Small intestine (tissue), 7 donors: ENCODE measurements at regions not wholly inside any gene's neighbourhood (a gene's known extent, or its start where the extent isn't known, plus 50 kb on each side); places are given as distances from the start of the nearest gene placed in this dataset.

Experiments
- DNase-seq, 2 donors: peaks; one replicate each; pipeline versions ENCODE4 v3.0.0 to v3.0.0-alpha.2; 2013
- FAIRE-seq: peaks from 2 replicates; lab custom pipeline; 2012; peaks lifted over from hg19 to GRCh38; lab: Jason Lieb, UNC
- H3K27ac ChIP-seq, 3 donors: one replicate each; pipeline ENCODE4 v1.5.1; 2013; ENCODE audit warnings: low read length in 2 of 3, mild to moderate bottlenecking in 2 of 3, control low read depth in 1 of 3, inconsistent platforms in 1 of 3, low read depth in 1 of 3, moderate library complexity in 1 of 3
- H3K27me3 ChIP-seq, 3 donors: one replicate each; pipeline ENCODE4 v1.6.1; 2013; ENCODE audit warnings: low read length in 3 of 3, inconsistent platforms in 1 of 3; ENCODE audit not compliant: control insufficient read depth in 3 of 3, insufficient read depth in 3 of 3
- H3K36me3 ChIP-seq, 3 donors: one replicate each; pipeline ENCODE4 v1.6.1; 2013; ENCODE audit warnings: low read length in 3 of 3, inconsistent platforms in 1 of 3, low read depth in 1 of 3, mild to moderate bottlenecking in 1 of 3, moderate library complexity in 1 of 3; ENCODE audit not compliant: control insufficient read depth in 3 of 3, insufficient read depth in 2 of 3
- H3K4me1 ChIP-seq, 3 donors: one replicate each; pipeline ENCODE4 v1.6.1; 2013; ENCODE audit warnings: low read length in 2 of 3, inconsistent platforms in 1 of 3, low read depth in 1 of 3, mild to moderate bottlenecking in 1 of 3, moderate library complexity in 1 of 3; ENCODE audit not compliant: control insufficient read depth in 3 of 3, insufficient read depth in 2 of 3
- H3K4me3 ChIP-seq, 3 donors: one replicate each; pipeline ENCODE4 v1.5.1; 2013; ENCODE audit warnings: low read length in 3 of 3, control low read depth in 1 of 3, inconsistent platforms in 1 of 3, low read depth in 1 of 3, mild to moderate bottlenecking in 1 of 3, moderate library complexity in 1 of 3
- H3K9me3 ChIP-seq, 2 donors: one replicate each; pipeline ENCODE4 v1.6.1; 2013; ENCODE audit warnings: low read depth in 1 of 2, low read length in 1 of 2; ENCODE audit not compliant: control insufficient read depth in 2 of 2, insufficient read depth in 1 of 2
- WGBS, 3 donors: extraction: QIAGEN DNeasy Blood & Tissue Kit; methylation state at CpG; one replicate each; pipeline ENCODE4 v1.1.7; 2013; 5-methylcytosine and 5-hydroxymethylcytosine counted together
- donor health status: healthy with polysubstance abuse.
- donor health status: control.
- donor health status: control.
- donor health status: Bipolar disorder and iron deficiency.
- donor health status: healthy.

GRCh38 chr11:33620423-33621171 is 80.0 kb downstream of the C11orf91 start:
- DNase-seq = no peak
- FAIRE-seq = no peak
- H3K27me3 ChIP-seq = no peaks in the 10 kb centered on the region
- H3K36me3 ChIP-seq = no peaks in the 10 kb centered on the region
- no peaks in the 10 kb centered on the region for H3K9me3 ChIP-seq
- H3K4me3 ChIP-seq = no peak overlapping the region
- no peaks in the 10 kb centered on the region for H3K4me1 ChIP-seq
- 82 to 91% (median 86%) methylated on average over 6 of the region's 6 CpGs for WGBS, 3 donors
- H3K27ac ChIP-seq = no peak overlapping the region

- Histone ChIP-seq H3K27me3 (no peaks in the 10 kb centered on the region), H3K9me3 (no peaks in the 10 kb centered on the region), H3K4me1 (no peaks in the 10 kb centered on the region), H3K36me3 (no peaks in the 10 kb centered on the region), H3K27ac (no peak overlapping the region), H3K4me3 (no peak overlapping the region)
- 80 to 86% (median 83%) methylated on average over 7 of the region's 7 CpGs for WGBS, 3 donors
- no peak for DNase-seq
- FAIRE-seq = no peak
Measured at GRCh38 chr11:33618956-33619355, 81.7 kb downstream of the C11orf91 start.

GRCh38 chr11:33618351-33618710 is 82.3 kb downstream of the C11orf91 start:
- FAIRE-seq (no peak), DNase-seq (no peak)
- Histone ChIP-seq H3K36me3 (no peaks in the 10 kb centered on the region), H3K9me3 (no peaks in the 10 kb centered on the region), H3K4me3 (no peak overlapping the region), H3K4me1 (no peaks in the 10 kb centered on the region), H3K27me3 (no peaks in the 10 kb centered on the region), H3K27ac (no peak overlapping the region)
- WGBS, 3 donors = 91 to 93% (median 92%) methylated on average over 10 of the region's 10 CpGs

GRCh38 chr11:33617672-33618350 is 82.8 kb downstream of the C11orf91 start:
- H3K36me3 ChIP-seq = no peaks in the 10 kb centered on the region
- 81 to 83% (median 82%) methylated on average over 8 of the region's 8 CpGs for WGBS, 3 donors
- no peak overlapping the region for H3K27ac ChIP-seq
- no peaks in the 10 kb centered on the region for H3K4me1 ChIP-seq
- H3K4me3 ChIP-seq = no peak overlapping the region
- FAIRE-seq (no peak), DNase-seq (no peak)
- H3K27me3 ChIP-seq = no peaks in the 10 kb centered on the region
- H3K9me3 ChIP-seq = no peaks in the 10 kb centered on the region

GRCh38 chr11:33616552-33616951 is 84.1 kb downstream of the C11orf91 start:
- FAIRE-seq = no peak
- Histone ChIP-seq H3K4me1 (no peaks in the 10 kb centered on the region), H3K36me3 (no peaks in the 10 kb centered on the region), H3K9me3 (no peaks in the 10 kb centered on the region), H3K27ac (no peak overlapping the region), H3K27me3 (no peaks in the 10 kb centered on the region), H3K4me3 (no peak overlapping the region)
- DNase-seq = no peak
- WGBS, 3 donors = 81 to 94% (median 87%) methylated on average over 5 of the region's 5 CpGs

GRCh38 chr11:33615751-33616150 is 84.9 kb downstream of the C11orf91 start:
- FAIRE-seq = no peak
- H3K27me3 ChIP-seq = no peaks in the 10 kb centered on the region
- no peaks in the 10 kb centered on the region for H3K4me1 ChIP-seq
- no peaks in the 10 kb centered on the region for H3K36me3 ChIP-seq
- H3K4me3 ChIP-seq = no peak overlapping the region
- 57 to 63% (median 62%) methylated on average over 3 of the region's 3 CpGs for WGBS, 3 donors
- H3K27ac ChIP-seq = no peak overlapping the region
- H3K9me3 ChIP-seq = no peaks in the 10 kb centered on the region
- DNase-seq = no peak

GRCh38 chr11:33613404-33613803 is 87.2 kb downstream of the C11orf91 start:
- no peaks in the 10 kb centered on the region for H3K36me3 ChIP-seq
- DNase-seq (no peak), FAIRE-seq (no peak)
- no peaks in the 10 kb centered on the region for H3K9me3 ChIP-seq
- H3K4me1 ChIP-seq = no peaks in the 10 kb centered on the region
- H3K4me3 ChIP-seq = no peak overlapping the region
- no peaks in the 10 kb centered on the region for H3K27me3 ChIP-seq
- no peak overlapping the region for H3K27ac ChIP-seq
- 44 to 97% (median 88%) methylated on average over 2 of the region's 2 CpGs for WGBS, 3 donors

GRCh38 chr11:33610903-33611302 is 89.7 kb downstream of the C11orf91 start:
- no peaks in the 10 kb centered on the region for H3K9me3 ChIP-seq
- WGBS, 3 donors = 76 to 82% (median 80%) methylated on average over 2 of the region's 2 CpGs

More at GRCh38 chr11:33610903-33611302, 89.7 kb downstream of the C11orf91 start:
- Histone ChIP-seq H3K4me3 (no peak overlapping the region), H3K4me1 (no peaks in the 10 kb centered on the region), H3K36me3 (no peaks in the 10 kb centered on the region), H3K27me3 (no peaks in the 10 kb centered on the region), H3K27ac (no peak overlapping the region)
- DNase-seq (no peak), FAIRE-seq (no peak)
